GM18907 (cell line): ENCODE measurements at regions not wholly inside any gene's neighbourhood (a gene's known extent, or its start where the extent isn't known, plus 50 kb on each side); places are given as distances from the start of the nearest gene placed in this dataset.
"Not testable (repeated sequence)": the region's sequence is repeated elsewhere in the genome, so short reads cannot be mapped to it uniquely, and the experiment has no call there.

Experiments used
- ATAC-seq: cut with Tn5 transposase; IDR thresholded peaks from one replicate; pipeline ENCODE4 v1.9.1; 2021; ENCODE audit warnings: mild to moderate bottlenecking, moderate library complexity; ENCODE audit not compliant: unreplicated experiment

DNA sequence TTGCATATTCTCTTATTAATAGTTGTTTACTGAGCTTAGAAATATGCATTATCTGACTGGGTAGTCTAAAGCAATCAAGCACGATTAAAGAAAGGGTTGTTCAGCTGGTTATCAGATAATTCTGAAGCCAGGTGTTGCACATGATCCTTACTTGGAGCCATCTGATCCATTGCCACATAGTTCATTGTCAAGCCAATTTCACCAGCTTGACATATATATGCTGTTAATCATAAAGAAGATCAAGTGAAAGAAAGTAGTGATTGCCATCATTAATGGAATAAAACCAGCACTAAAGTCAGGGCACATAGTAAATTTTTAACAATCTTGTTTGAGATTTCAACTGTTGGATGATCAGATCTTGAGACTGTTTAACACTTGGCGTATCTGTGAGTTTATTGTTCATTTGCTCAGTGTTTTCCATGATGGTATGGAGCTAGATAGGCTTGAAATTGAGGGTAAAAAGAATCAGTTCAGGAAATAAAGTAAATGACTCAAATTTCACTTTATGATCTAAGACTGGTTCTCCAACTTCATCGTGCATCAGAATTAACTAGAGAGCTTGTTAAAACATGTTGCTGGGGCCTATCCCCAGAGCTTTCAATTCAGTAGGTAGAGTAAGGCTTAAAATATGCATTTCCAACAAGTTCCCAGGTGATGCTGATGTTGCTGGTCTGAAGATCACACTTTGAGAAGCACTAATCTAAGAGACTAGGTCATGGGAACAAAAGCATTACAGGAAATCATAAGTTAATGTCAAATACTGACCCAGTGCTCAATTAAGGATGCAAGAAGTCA is 539.6 kb downstream of the SATB2 start:
- no peak for ATAC-seq

GRCh38 chr2:198917275-198917674 is 540.5 kb downstream of the SATB2 start:
- ATAC-seq: no peak

DNA sequence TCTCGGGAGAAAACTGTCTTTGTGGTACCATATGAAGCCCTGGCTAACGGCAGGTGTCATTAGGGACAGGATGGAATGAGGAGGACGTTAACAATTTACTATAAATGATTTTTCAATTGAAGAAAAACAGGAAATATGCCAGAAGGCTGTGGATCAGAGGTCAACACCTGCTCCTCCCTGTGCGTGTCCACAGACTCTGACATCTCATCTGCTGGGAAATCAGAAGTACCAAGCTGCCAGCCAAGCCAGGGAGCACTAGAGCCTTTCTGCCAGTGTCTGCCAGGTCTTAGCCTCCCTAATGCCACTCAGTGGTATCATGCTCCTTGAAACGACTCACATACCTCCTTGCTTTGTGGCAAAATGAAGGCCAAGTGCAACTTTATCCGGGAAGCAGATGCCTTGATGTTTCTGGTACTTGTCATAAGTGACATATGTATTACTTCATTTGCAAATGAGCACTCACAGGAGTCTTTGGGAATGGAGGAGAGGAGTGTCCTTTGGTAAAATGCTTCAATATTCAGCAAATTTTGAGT is 541.1 kb downstream of the SATB2 start:
- no peak for ATAC-seq

DNA sequence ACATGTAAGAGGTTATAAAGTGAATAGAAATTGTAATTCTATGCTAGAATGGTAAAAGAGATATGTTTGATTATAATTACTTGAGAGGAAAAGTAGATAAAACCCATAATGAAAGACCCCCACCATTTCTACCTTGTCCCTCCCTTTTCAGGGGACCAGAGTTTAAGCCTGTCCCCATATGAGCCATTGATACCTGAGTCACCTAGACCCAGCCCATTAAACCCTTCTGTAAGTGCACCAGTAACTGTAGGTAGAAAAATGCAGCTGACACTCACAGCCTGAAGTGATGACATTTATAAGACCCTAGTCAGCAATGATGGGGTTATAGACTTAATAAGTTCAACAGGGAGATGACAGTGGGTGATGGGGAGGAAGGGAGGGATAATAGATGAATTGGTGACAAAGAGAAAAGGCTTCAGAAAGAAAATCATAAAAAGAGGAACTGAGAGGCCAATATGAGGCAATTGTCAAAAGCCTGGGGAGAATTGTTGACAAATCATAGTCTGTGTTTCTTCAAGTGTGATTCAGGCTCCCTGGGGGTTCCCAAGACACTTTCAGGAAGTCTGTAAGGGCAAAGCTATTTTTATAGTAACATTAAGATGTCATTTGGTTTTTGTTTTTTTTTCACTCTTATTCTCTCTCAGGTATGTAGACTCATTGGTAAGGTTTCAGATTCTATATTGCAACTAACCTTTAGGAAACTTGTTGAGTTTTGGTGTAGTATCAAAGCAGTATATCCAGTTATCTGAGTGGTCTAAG is 544.2 kb downstream of the SATB2 start:
- peak; percentile 99 for ATAC-seq

DNA sequence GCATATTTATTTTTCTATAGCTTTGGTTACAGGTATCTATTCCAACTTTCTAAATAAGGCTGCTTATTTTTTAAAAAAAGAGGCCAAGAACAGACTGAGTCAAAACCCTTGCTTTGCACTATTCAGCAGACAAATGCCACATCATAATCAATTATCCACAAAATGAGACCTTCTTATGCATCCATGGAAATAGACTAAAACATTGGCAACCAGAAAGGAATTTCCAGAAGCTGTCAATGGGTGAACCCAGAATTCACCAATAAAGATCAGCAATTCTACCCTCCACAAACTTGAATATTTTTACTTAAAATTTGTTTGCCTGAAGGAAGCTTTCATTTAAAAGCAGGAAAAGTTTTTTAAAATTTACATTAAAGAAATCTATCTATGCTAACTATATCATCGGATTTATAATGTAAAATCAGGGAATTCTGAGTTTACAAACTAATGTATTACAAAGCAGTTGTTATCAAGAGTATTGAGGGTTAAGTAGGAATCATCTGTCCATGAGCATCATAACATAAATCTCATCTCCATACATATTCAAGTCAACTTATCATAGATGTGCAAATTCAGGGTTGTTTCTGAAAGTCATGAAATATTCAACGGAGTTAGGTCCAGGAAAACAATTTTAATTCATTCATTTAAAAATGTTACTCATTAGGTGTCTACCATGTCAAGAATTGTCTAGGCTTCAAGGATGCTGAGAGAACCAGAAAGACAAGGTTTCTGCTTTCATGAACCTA is 548.0 kb downstream of the SATB2 start:
- ATAC-seq: no peak

GRCh38 chr2:198905881-198906612 is 551.7 kb downstream of the SATB2 start:
- peak; percentile 71 for ATAC-seq

DNA sequence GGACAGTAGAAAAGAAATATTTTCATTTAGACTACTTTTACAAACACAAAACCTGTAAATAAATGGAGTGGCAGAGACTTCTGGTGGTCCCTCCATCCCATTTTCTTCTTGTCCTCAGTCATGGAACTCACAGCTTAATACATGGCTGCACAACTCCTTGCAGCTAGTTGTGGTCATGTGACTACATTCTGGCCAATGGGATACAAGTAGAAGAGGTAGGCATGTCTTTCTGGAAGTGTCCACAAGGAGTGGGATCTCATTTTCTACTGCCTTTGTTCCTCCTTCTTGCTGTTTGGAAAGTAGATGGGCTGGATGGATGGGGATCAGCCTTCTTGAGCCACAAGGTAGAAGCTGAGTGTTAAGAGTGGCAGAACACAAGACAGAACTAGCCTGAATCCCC is 555.8 kb downstream of the SATB2 start:
- no peak for ATAC-seq

- ATAC-seq: no peak
Observed at GRCh38 chr2:198900141-198900540, 557.6 kb downstream of the SATB2 start.

GRCh38 chr2:198890490-198890889 is 567.2 kb downstream of the SATB2 start:
- peak; percentile 95 for ATAC-seq

GRCh38 chr2:198883604-198884003 is 574.1 kb downstream of the SATB2 start:
- no peak for ATAC-seq

DNA sequence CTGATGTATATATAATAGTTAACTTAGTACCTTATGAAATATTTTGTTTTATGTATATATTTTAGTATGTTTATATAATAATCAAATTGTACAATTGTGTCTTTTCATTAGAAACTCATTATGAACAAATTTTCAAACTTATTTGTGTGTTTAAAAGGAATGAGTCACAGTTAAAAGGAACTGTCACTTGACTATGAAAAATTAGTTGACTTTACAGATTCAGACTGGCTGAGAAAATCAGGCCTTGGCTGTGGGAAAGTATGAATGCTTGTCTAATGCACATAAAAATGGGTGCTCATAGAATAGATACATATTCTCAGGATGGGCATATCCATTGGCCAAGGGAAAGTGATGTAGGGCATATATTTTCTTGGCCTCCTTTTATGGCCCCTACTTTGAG is 576.8 kb downstream of the SATB2 start:
- no peak for ATAC-seq

GRCh38 chr2:198880421-198880820 is 577.3 kb downstream of the SATB2 start:
- ATAC-seq: no peak

DNA sequence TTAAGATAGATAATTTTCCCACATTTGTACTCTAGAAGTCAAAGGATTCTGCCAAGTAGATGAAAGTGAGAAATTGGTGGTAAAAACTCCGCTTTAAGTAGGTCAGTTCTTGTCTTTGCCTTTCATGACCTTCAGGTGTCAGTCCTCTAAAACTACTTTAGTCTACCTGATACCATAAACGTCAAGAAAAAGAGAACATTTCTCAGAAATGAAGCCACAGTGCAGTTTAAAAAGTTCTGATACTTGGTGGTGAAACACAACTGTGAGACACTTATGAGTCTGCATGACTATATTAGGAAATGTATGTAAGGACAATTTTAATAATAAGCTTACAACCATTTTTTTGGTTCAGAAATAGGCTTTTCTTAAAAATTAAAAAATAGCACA is 583.3 kb downstream of the SATB2 start:
- no peak for ATAC-seq

DNA sequence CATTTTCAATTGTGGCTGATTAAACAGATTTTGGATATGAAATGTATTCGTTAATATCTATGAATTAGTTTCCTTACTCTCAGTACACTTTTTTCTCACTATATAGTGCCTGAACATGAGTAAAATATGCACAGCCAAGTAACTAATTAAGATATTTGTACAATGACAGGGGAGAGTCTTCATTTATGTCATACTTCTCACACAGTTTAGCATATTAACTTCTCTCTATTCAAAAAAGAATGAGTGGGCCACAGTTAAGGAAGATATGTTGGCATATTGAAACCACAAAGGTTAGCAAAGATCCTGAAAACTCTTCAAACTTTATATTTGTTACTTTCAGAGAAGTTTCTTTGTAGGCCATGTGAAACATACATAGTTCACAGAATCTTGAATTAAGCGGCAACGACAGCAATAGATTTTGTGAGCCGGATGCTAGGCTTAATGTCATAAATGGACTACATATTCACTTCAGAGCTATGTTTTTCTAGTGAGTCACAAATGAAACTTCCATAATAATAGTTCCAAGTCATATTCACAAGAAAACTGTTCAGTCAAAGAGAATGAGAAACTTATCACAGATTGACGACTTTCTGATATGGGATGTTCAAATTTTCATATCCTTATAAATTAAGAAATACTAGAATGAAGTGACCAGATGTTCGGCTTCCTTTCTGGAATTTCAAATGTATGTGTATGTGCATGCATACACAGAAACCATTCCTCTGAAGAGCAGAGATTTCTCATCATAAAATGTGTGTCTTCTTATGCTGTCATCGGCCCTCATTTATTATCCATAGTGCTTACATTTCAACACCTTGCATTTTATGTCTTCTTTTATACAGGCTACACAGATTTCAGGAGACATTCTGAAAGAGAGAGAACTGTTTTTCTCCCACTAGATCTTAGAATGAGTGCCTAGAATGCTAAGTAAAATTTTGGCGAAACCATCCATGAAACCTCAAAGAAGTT is 584.0 kb downstream of the SATB2 start:
- no peak for ATAC-seq

DNA sequence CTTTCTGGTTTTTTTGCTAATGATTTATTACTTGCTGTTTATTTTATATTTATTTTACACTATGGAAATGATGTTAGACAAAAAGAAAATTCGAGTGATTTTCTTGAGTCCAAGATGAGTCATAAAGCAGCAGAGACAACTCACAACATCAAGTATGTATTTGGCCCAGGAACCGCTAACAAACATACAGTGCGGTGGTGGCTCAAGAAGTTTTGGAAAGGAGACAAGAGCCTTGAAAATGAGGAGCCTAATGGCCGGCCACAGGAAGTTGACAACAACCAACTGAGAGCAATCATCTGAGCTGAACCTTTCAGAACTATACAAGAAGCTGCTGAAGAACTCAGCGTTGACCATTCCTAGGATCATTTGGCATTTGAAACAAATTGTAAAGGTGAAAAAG is 594.1 kb downstream of the SATB2 start:
- no peak for ATAC-seq

- no peak for ATAC-seq
Observed at GRCh38 chr2:198861080-198861479, 596.7 kb downstream of the SATB2 start.

DNA sequence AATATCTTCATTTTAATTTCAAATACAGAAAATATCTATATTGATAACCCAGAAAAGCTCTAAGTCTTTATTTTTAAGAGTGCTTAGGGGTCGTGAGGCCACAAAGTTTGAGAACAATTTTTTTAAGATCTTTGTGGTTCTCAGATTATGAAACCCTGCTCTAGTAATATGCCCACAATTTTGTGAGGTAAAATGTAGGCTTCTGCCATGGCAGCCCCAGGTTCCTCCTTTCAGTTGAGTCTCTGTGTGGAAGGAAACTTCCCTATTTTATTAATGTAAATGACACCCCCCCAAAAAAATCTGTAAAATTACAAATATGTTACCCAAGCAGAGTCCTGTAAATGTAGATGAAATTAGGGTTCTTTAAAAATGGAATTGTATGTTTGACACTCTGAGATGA is 600.5 kb downstream of the SATB2 start:
- no peak for ATAC-seq

DNA sequence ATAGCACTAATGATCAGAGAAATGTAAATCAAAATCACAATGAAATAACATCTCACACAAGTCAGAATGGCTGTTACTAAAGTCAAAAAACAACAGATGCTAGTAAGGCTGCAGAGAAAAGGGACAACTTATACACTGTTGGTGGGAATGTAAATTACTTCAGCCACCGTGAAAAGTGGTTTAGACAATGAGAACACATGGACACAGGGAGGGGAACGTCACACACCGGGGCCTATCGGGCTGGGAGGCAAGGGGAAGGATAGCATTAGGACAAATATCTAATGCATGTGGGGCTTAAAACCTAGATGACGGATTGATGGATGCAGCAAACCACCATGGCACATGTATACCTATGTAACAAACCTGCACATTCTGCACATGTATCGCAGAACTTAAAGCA is 602.0 kb downstream of the SATB2 start:
- not testable (repeated sequence) for ATAC-seq

- no peak for ATAC-seq
Observed at GRCh38 chr2:198852248-198852647, 605.5 kb downstream of the SATB2 start.

DNA sequence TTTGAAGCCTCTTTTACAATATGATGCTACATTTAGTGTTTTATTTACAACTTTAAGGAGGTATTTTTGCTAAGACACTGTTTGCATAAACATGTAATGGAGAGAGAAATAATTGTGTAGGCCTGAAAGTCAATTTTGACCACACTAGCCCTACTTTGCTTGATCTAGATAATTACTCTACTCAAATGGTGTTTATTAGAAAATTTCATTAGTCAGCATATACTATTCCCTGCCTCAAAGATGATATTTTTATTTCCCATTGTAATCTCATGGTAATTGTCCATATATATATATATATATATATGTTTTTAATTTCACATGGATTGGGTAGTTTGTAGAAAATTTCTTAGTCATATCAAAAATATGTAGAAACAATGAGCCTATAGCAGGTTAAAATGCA is 632.2 kb downstream of the SATB2 start:
- ATAC-seq: no peak
